ENCODE measurements at regions not wholly inside any gene's neighbourhood (a gene's known extent, or its start where the extent isn't known, plus 50 kb on each side); places are given as distances from the start of the nearest gene placed in this dataset.

DNA sequence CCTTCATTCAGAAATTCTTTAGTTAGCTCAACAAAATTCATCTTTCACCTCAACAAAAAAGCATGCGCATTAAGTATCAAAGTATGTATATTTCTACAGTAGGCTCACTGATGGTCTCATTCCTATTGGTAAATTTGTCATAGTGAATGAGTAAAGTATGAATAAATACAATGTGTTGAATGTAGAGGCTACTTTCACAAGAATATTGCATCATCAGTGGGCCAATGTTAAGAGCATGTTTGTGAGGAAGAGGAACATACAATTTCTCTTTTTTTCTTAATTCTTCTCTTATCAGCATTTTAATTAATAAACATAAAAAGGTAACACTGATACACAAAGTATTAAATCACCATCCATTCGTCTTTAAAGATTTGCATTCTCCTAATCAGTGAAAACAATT, 505.1 kb downstream of the CETN3 start:
- no peak for DNase-seq (ENCODE audit: low read depth, low spot score)
- CTCF ChIA-PET, result no interaction called here
- Histone ChIP-seq H3K27me3 (ENCODE audit: control insufficient read depth, insufficient read depth, low read length) (no peaks in the 10 kb centered on the region), H3K4me3 (ENCODE audit: low read depth, low read length) (no peak overlapping the region), H3K27ac (ENCODE audit: low read depth, low read length) (no peak overlapping the region), H3K9me3 (ENCODE audit: control insufficient read depth, insufficient read depth, low read length) (no peaks in the 10 kb centered on the region)
- no peak for TF ChIP-seq CTCF (IDR thresholded peaks at IDR 0.05; ENCODE audit: low read depth, low read length)
- POLR2A ChIA-PET, result no interaction called here

- H3K4me3 ChIP-seq (ENCODE audit: low read depth, low read length), result no peak overlapping the region
- H3K27me3 ChIP-seq (ENCODE audit: control insufficient read depth, insufficient read depth, low read length), result no peaks in the 10 kb centered on the region
- ChIA-PET CTCF (no interaction called here), POLR2A (no interaction called here)
- no peak for TF ChIP-seq CTCF (IDR thresholded peaks at IDR 0.05; ENCODE audit: low read depth, low read length)
- H3K27ac ChIP-seq (ENCODE audit: low read depth, low read length), result no peak overlapping the region
- H3K9me3 ChIP-seq (ENCODE audit: control insufficient read depth, insufficient read depth, low read length), result no peaks in the 10 kb centered on the region
- DNase-seq (ENCODE audit: low read depth, low spot score), result no peak
These were observed 507.6 kb downstream of the CETN3 start for GRCh38 chr5:89901983-89902382.

GRCh38 chr5:89901346-89901745, 508.2 kb downstream of the CETN3 start:
- no peak overlapping the region for H3K4me3 ChIP-seq (ENCODE audit: low read depth, low read length)
- DNase-seq (ENCODE audit: low read depth, low spot score), result no peak
- H3K27ac ChIP-seq (ENCODE audit: low read depth, low read length), result no peak overlapping the region
- CTCF ChIA-PET, result no interaction called here
- no peak for TF ChIP-seq CTCF (IDR thresholded peaks at IDR 0.05; ENCODE audit: low read depth, low read length)
- H3K9me3 ChIP-seq (ENCODE audit: control insufficient read depth, insufficient read depth, low read length), result no peaks in the 10 kb centered on the region
- POLR2A ChIA-PET, result no interaction called here
- H3K27me3 ChIP-seq (ENCODE audit: control insufficient read depth, insufficient read depth, low read length), result no peaks in the 10 kb centered on the region

DNA sequence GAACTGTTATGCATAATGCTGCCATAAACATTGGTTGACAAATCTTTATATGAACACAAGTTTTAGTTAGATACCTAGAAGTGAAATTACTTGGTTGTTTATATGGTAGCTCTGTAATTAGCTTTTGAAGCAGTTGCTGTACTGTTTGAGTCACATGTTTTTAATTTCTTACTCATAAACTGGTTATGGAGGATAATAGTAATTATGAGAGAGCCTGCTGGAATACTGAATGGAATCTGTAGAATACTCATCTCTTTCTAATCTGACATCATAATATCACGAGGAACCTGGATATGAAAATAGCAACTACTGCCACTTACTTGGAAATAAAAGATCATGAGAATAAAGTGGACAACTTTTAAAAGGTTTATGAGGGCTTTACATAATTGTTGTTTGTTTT, 509.2 kb downstream of the CETN3 start:
- no peaks in the 10 kb centered on the region for H3K9me3 ChIP-seq (ENCODE audit: control insufficient read depth, insufficient read depth, low read length)
- H3K4me3 ChIP-seq (ENCODE audit: low read depth, low read length), result no peak overlapping the region
- no peak overlapping the region for H3K27ac ChIP-seq (ENCODE audit: low read depth, low read length)
- no peaks in the 10 kb centered on the region for H3K27me3 ChIP-seq (ENCODE audit: control insufficient read depth, insufficient read depth, low read length)
- CTCF ChIA-PET, result interaction anchor here (0.9 kb wide), 1 partner anchor 365 kb away, joined by 3 read pairs; no protein-coding TSS in a partner anchor
- no peak for TF ChIP-seq CTCF (IDR thresholded peaks at IDR 0.05; ENCODE audit: low read depth, low read length)
- no peak for DNase-seq (ENCODE audit: low read depth, low spot score)
- POLR2A ChIA-PET, result no interaction called here

DNA sequence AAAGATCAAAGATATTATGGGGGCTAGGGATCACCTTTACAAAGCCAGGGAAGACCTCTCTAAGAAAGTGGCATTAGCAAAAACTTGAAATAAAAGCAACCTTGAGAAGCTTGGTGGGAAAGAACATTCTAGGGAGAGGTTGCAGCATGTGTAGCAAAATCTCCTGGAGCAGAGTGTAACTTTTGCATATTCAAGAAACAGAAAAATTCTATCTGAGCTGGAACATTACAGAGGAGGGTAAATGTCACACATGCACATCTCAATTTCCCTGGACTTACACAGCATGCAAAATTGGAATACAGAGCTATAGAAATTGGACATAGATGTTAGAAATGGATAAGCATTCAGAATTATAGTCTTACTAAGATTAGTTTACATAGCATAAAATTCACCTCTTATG, 510.0 kb downstream of the CETN3 start:
- Histone ChIP-seq H3K27me3 (ENCODE audit: control insufficient read depth, insufficient read depth, low read length) (no peaks in the 10 kb centered on the region), H3K4me3 (ENCODE audit: low read depth, low read length) (no peak overlapping the region), H3K27ac (ENCODE audit: low read depth, low read length) (no peak overlapping the region), H3K9me3 (ENCODE audit: control insufficient read depth, insufficient read depth, low read length) (no peaks in the 10 kb centered on the region)
- no peak for DNase-seq (ENCODE audit: low read depth, low spot score)
- no peak for TF ChIP-seq CTCF (IDR thresholded peaks at IDR 0.05; ENCODE audit: low read depth, low read length)
- ChIA-PET POLR2A (no interaction called here), CTCF (interaction anchor here (0.9 kb wide), 1 partner anchor 366 kb away, joined by 3 read pairs; no protein-coding TSS in a partner anchor)

All from AG04450 (cell line).